ENCODE measurements at regions not wholly inside any gene's neighbourhood (a gene's known extent, or its start where the extent isn't known, plus 50 kb on each side); places are given as distances from the start of the nearest gene placed in this dataset.

DNA sequence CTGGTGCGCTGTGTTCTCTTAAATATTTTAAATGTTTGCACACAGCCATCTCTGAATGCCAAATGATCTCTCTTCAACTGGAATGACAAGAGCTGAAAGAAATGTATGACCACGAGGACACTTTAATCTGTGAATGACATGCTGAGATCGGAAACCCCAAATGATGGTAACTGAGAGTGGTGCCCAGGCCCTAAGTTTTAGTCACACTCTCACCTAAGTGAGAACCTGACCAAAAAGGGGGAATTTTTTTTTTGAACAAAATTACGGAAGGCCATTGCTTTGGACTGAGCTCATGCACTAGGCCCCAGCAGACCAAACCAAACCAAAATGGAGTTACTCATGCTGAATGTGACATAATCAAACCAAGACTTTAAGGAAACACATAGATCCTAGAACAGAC, 167.1 kb upstream of the TUT7 start:
- TF ChIP-seq, protein P1, sequence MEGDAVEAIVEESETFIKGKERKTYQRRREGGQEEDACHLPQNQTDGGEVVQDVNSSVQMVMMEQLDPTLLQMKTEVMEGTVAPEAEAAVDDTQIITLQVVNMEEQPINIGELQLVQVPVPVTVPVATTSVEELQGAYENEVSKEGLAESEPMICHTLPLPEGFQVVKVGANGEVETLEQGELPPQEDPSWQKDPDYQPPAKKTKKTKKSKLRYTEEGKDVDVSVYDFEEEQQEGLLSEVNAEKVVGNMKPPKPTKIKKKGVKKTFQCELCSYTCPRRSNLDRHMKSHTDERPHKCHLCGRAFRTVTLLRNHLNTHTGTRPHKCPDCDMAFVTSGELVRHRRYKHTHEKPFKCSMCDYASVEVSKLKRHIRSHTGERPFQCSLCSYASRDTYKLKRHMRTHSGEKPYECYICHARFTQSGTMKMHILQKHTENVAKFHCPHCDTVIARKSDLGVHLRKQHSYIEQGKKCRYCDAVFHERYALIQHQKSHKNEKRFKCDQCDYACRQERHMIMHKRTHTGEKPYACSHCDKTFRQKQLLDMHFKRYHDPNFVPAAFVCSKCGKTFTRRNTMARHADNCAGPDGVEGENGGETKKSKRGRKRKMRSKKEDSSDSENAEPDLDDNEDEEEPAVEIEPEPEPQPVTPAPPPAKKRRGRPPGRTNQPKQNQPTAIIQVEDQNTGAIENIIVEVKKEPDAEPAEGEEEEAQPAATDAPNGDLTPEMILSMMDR (IDR thresholded peaks at IDR 0.05 in 8 of 11, conservative IDR thresholded peaks at IDR 0.05 in 3 of 11), result no peak
- TF ChIP-seq POLR2AphosphoS5 (IDR thresholded peaks at IDR 0.05), result no peak

Measured in spleen (tissue), 7 donors.